ENCODE measurements at regions not wholly inside any gene's neighbourhood (a gene's known extent, or its start where the extent isn't known, plus 50 kb on each side); places are given as distances from the start of the nearest gene placed in this dataset.
"Not testable (repeated sequence)": the region's sequence is repeated elsewhere in the genome, so short reads cannot be mapped to it uniquely, and the experiment has no call there.

DNA sequence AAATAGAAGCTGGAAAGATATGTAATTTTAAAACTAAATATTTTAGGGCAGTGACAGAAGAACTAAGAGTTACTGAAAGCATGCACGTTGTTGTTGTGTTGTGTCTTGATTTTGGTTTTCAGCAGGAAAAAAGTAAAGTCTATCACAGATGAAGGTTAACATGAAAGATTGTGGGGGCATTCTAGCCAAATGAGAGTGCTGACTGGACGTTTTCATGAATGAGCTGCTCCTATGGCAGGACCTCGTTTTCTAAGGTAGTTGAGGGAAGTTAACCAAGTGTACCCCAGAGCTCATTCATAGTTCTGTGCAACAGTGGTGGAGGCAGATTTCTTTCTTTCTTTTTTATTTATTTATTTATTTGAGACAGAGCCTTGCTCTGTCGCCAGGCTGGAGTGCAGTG, 194.6 kb upstream of the IRS2 start:
- Histone ChIP-seq H3K56ac (ENCODE audit: insufficient read length, low read depth, low read length) (no peak overlapping the region), H3K14ac (ENCODE audit: insufficient read depth, low read length) (no peak overlapping the region), H3K79me1 (ENCODE audit: insufficient read depth, low read depth, low read length, poor library complexity, severe bottlenecking) (no peaks in the 10 kb centered on the region), H3K79me2 (ENCODE audit: insufficient read depth, low read length) (no peaks in the 10 kb centered on the region), H4K8ac (replicated peaks; ENCODE audit: insufficient read length, low read depth, low read length) (no peak overlapping the region), H2BK5ac (ENCODE audit: insufficient read length, low read length) (no peak overlapping the region), H4K5ac (ENCODE audit: insufficient read length, low read depth, low read length) (no peak overlapping the region), H3T11ph (ENCODE audit: low read length) (no peak overlapping the region), H3K23ac (ENCODE audit: insufficient read length, low read depth, low read length) (no peak overlapping the region), H2AFZ (ENCODE audit: low read length) (no peak overlapping the region), H4K91ac (ENCODE audit: insufficient read length, low read depth, low read length) (no peak overlapping the region), H3K18ac (ENCODE audit: insufficient read length, low read depth, low read length) (no peak overlapping the region), H3K4me2 (ENCODE audit: insufficient read depth, insufficient read length, low read length) (no peak overlapping the region), H3K9me3 (ENCODE audit: control insufficient read depth, low read depth, low read length) (no peaks in the 10 kb centered on the region), H2BK120ac (ENCODE audit: low read depth, low read length, poor library complexity, severe bottlenecking) (no peak overlapping the region), H3K27ac (ENCODE audit: insufficient read length, low read depth, low read length) (no peak overlapping the region), H3K9ac (ENCODE audit: extremely low read depth, insufficient read length, low read length) (no peak overlapping the region), H3K4me1 (ENCODE audit: insufficient read depth, low read length) (no peaks in the 10 kb centered on the region), H2BK15ac (ENCODE audit: low read depth, low read length) (no peak overlapping the region), H4K20me1 (ENCODE audit: control insufficient read depth, insufficient read depth, insufficient read length) (no peaks in the 10 kb centered on the region), H3K27me3 (ENCODE audit: insufficient read depth, low read length) (no peaks in the 10 kb centered on the region), H2AK5ac (ENCODE audit: insufficient read length, low read length) (no peak overlapping the region), H2BK20ac (ENCODE audit: low read depth, low read length, poor library complexity, severe bottlenecking) (no peak overlapping the region), H2BK12ac (ENCODE audit: insufficient read length, low read depth, low read length) (no peak overlapping the region), H3K4ac (ENCODE audit: low read depth, low read length) (no peak overlapping the region), H3K23me2 (ENCODE audit: insufficient read length, low read depth, low read length, poor library complexity, severe bottlenecking) (no peaks in the 10 kb centered on the region)
- TF ChIP-seq, protein P1, sequence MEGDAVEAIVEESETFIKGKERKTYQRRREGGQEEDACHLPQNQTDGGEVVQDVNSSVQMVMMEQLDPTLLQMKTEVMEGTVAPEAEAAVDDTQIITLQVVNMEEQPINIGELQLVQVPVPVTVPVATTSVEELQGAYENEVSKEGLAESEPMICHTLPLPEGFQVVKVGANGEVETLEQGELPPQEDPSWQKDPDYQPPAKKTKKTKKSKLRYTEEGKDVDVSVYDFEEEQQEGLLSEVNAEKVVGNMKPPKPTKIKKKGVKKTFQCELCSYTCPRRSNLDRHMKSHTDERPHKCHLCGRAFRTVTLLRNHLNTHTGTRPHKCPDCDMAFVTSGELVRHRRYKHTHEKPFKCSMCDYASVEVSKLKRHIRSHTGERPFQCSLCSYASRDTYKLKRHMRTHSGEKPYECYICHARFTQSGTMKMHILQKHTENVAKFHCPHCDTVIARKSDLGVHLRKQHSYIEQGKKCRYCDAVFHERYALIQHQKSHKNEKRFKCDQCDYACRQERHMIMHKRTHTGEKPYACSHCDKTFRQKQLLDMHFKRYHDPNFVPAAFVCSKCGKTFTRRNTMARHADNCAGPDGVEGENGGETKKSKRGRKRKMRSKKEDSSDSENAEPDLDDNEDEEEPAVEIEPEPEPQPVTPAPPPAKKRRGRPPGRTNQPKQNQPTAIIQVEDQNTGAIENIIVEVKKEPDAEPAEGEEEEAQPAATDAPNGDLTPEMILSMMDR (conservative IDR thresholded peaks at IDR 0.05): no peak
- WGBS (ENCODE audit: extremely low coverage, insufficient read length, low lambda C conversion rate): no CpG with 5 or more reads among the region's 4 CpGs
- H3K9me3 Mint-ChIP-seq: no peaks in the 10 kb centered on the region
- DNase-seq: no peak
- H3K27me3 Mint-ChIP-seq (ENCODE audit: low read depth): no peaks in the 10 kb centered on the region
- H3K4me3 Mint-ChIP-seq: no peak overlapping the region
- H3K4me1 Mint-ChIP-seq: no peaks in the 10 kb centered on the region
- H3K36me3 Mint-ChIP-seq (ENCODE audit: insufficient read depth in 1 of 3, low read depth in 3 of 3): no peaks in the 10 kb centered on the region
- H3K27ac Mint-ChIP-seq: no peak overlapping the region

DNA sequence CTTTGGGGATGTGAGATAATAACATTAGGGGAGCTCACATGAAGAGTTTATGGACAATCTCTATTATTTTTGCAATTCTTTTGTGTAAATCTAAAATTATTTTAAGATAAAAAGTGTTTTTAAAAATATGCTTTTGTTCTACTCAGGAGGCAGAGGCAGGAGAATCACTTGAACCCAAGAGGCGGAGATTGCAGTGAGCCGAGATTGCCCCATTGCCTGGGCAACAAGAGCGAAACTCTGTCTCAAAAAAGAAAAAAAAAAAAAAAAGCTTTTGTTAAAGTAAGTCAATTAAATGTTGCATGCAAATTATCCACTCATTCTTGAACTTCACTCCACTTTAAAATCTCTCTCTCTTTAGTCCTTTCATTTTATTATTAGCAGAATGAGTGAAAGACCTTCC, 193.3 kb upstream of the IRS2 start:
- H3K14ac ChIP-seq (ENCODE audit: insufficient read depth, low read length); H3K4me3 Mint-ChIP-seq; H3K18ac ChIP-seq (ENCODE audit: insufficient read length, low read depth, low read length); H3K23ac ChIP-seq (ENCODE audit: insufficient read length, low read depth, low read length); H2BK20ac ChIP-seq (ENCODE audit: low read depth, low read length, poor library complexity, severe bottlenecking); H3K4me2 ChIP-seq (ENCODE audit: insufficient read depth, insufficient read length, low read length); H3K4ac ChIP-seq (ENCODE audit: low read depth, low read length); H3K27ac ChIP-seq (ENCODE audit: insufficient read length, low read depth, low read length); H3K27me3 ChIP-seq (ENCODE audit: insufficient read depth, low read length); H4K5ac ChIP-seq (ENCODE audit: insufficient read length, low read depth, low read length); H2AK5ac ChIP-seq (ENCODE audit: insufficient read length, low read length); H4K20me1 ChIP-seq (ENCODE audit: control insufficient read depth, insufficient read depth, insufficient read length); H3K56ac ChIP-seq (ENCODE audit: insufficient read length, low read depth, low read length); H3K79me2 ChIP-seq (ENCODE audit: insufficient read depth, low read length); H3K27ac Mint-ChIP-seq; H2BK120ac ChIP-seq (ENCODE audit: low read depth, low read length, poor library complexity, severe bottlenecking); H2AFZ ChIP-seq (ENCODE audit: low read length); DNase-seq; H3K79me1 ChIP-seq (ENCODE audit: insufficient read depth, low read depth, low read length, poor library complexity, severe bottlenecking); H2BK12ac ChIP-seq (ENCODE audit: insufficient read length, low read depth, low read length); H2BK5ac ChIP-seq (ENCODE audit: insufficient read length, low read length); H4K8ac ChIP-seq (replicated peaks; ENCODE audit: insufficient read length, low read depth, low read length); H4K91ac ChIP-seq (ENCODE audit: insufficient read length, low read depth, low read length); H3K9ac ChIP-seq (ENCODE audit: extremely low read depth, insufficient read length, low read length); H3K27me3 Mint-ChIP-seq (ENCODE audit: low read depth); H3K9me3 ChIP-seq (ENCODE audit: control insufficient read depth, low read depth, low read length); H2BK15ac ChIP-seq (ENCODE audit: low read depth, low read length); H3K9me3 Mint-ChIP-seq; H3T11ph ChIP-seq (ENCODE audit: low read length); H3K4me1 Mint-ChIP-seq; H3K36me3 Mint-ChIP-seq (ENCODE audit: insufficient read depth in 1 of 3, low read depth in 3 of 3); H3K23me2 ChIP-seq (ENCODE audit: insufficient read length, low read depth, low read length, poor library complexity, severe bottlenecking); H3K4me1 ChIP-seq (ENCODE audit: insufficient read depth, low read length): not testable (repeated sequence)
- no CpG with 5 or more reads among the region's 3 CpGs for WGBS (ENCODE audit: extremely low coverage, insufficient read length, low lambda C conversion rate)
